NAMALWA (cell line): ENCODE measurements at regions not wholly inside any gene's neighbourhood (a gene's known extent, or its start where the extent isn't known, plus 50 kb on each side); places are given as distances from the start of the nearest gene placed in this dataset.

ENCODE experiments used
- DNase-seq: peaks from one replicate; pipeline ENCODE4 v3.0.0-alpha.2; 2015; ENCODE audit warnings: low spot score

- no peak for DNase-seq
These were observed 157.6 kb upstream of the BLID start for GRCh38 chr11:122273476-122274191.

- no peak for DNase-seq
These were observed 155.7 kb upstream of the BLID start for GRCh38 chr11:122271745-122272144.

- no peak for DNase-seq
These were observed 155.1 kb upstream of the BLID start for GRCh38 chr11:122271137-122271536.

GRCh38 chr11:122270535-122270934, 154.5 kb upstream of the BLID start:
- no peak for DNase-seq

- DNase-seq: no peak
These were observed 153.8 kb upstream of the BLID start for GRCh38 chr11:122269824-122270223.

DNA sequence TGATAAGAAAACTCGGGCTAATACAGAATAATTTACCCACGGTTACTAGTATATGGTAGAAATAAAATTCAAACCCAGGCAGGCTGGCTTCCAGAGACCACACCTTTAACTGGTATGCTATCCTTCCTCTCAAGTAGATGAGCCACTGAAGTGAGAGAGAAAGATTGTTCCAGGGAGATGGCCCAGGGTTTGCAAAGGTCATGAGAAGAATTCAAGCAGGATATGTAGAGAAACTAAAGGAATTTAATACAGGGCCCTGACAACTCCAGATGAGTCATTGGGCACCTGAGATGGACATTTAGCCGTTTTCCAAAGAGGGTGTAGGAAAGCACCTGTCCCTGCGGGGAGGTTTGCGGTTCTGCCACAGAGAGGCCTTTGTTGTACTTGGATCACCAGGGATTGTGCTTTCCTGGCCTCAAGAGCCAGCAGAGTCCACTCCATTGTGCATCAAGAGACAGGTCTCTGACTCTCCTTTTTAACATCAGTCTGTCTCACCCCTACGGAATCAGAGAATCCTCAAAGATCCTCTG, 152.7 kb upstream of the BLID start:
- DNase-seq: no peak

- DNase-seq: no peak
These were observed 151.6 kb upstream of the BLID start for GRCh38 chr11:122267602-122268001.

- no peak for DNase-seq
These were observed 150.0 kb upstream of the BLID start for GRCh38 chr11:122265981-122266380.

DNA sequence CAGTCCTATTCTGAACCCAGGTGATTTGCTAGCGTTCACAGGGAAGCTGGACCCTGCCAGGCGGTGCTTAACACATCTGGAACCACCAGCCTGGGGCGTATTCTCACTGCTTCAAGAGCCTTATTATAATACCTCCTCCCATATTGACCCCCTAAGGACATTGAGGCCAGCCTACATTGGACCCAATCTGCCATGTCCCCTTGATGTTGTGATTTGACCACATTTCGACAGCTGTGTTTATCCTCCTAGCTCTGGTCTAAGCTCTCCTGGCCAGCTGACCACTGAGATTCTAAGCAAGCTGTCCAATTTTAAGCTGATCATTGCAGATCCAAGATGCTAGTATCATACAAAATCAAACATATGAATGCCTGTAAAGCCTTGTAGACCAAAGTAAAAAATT, 148.1 kb upstream of the BLID start:
- DNase-seq: no peak

DNA sequence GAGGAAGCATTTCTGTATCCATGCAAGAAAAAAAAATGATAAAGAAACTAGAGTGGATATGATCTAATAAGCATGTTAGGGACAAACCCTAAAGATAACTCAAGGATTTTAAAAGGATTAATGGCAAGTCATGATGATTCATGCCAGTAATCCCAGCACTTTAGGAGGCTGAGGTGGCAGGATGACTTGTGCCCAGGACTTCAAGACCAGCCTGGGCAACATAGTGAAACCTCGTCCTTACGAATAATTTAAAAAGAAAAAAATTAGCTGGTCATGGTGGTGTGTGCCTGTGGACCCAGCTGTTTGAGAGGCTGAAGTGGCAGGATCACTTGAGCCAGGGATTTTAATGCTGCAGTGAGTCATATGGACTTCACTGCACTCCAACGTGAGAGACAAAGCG, 145.5 kb upstream of the BLID start:
- no peak for DNase-seq

- DNase-seq: no peak
These were observed 143.3 kb upstream of the BLID start for GRCh38 chr11:122259195-122259821.

DNA sequence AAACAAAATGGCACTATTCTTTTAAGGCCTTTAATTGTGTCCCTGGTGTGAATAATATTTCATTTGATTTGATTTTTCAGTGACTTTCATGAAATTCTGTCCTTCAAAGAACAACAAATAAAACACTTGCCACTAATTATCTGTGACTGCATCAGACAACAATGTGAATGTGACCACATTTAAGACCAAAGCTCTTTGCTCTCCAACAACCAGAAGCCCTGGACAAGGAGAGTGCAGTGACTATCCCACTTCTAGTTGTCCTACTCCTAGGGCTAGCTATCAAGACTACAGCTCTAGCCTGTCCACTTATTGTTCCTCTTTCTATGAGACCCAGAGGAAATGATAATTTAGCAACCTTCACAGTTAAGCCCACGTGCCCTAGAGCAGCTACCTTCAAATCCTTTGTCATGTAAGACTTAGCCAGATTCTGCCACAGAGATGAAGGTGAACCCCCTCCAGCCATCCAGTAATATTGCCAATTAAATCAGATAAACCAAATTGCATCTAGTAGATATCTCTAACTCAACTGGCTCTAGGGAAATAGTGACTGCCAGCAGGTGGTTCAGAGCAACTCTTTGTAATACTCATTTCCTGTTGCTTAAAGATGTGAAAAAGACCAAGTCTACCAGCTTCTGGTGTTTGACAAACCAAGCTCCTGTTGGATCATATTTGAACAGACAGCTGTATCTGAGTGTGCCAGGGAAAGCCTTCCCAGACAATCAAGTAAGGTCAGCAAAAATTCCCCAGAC, 142.6 kb upstream of the BLID start:
- DNase-seq: no peak

DNA sequence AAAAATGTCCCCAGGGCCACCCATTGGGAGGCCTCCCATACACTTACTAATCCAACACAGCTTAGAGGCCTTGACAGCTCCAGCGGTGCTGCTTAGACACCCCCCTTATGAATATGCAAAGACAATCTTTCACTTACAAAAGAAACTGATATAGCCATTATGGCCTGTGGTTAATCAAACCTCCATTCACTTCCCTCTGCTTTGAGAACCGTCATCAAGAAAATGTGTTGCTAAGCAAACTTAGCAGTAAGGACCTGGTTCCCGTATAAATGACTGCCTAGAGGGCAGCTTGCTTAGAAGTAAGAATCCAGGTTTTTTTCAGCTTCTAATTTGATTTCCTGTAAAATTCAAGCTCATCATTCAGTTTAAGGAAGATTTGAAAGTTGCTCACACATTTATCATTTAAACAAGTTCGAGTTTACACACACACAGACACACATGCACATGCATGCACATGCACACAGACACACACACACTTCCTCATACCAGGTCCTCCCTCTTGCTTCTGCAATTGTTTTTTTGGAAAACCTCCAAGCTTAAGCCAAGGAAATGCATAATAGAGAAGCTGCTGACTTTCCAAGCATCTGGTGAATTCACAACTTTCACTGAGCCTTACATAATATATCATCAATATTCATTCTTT, 137.7 kb upstream of the BLID start:
- no peak for DNase-seq

DNA sequence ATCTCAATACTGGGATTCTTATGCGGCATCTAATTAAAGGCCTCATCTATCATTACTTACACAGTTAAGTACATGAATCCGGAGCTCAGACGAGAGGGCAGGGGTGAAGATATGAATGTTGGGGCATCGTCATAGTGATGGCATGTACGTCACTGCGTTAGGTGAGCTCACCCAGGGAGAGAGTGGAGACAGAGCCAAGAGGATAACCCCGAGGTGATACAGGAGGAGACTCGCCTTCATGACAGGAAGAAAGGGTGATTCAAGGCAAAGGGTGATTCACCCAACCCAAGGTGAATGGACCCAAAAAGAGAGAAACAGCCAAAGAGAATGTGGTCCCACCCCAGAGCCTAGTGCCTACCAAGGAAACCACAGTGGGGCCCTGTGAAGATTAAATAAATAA, 132.9 kb upstream of the BLID start:
- DNase-seq: no peak

- no peak for DNase-seq
These were observed 132.1 kb upstream of the BLID start for GRCh38 chr11:122248131-122248530.

GRCh38 chr11:122246874-122247273, 130.9 kb upstream of the BLID start:
- DNase-seq: no peak

DNA sequence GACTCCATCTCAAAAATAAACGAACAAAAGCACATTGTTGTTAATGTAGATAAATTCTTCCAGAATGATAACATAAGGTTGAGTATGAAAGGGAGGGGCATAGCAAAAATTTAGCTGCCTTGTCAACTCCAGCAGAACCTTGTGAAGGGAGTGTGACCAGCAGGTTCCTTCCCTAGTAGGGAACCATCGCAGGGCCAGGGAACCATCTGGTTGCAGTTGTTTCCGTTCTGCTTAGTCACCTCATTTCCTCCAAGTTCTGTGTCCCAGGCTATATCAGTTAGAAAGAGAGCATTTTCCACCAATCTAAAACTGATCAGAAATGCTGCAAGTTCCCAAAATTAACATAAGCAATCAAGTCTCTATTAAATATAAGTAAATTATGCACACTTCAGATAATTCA, 126.7 kb upstream of the BLID start:
- DNase-seq: no peak

DNA sequence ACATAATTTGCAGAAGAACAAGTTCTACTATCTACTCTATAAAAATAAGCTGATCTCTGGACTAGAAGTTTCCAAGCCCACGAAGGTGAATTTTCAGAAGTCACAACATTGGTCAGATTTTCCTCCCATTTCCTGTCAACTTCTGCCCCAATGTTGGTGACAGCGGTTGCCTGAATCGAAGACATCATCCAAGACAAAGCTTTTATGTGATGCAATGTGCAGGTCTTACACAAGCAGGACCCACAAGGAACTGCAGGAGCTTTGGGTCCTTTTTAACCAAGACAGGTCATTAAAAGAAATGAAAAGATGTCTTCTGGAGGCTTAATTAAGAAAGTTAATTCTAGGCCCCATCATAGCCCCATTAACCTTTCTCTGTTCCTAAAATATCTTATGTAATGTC, 125.6 kb upstream of the BLID start:
- DNase-seq: no peak

DNA sequence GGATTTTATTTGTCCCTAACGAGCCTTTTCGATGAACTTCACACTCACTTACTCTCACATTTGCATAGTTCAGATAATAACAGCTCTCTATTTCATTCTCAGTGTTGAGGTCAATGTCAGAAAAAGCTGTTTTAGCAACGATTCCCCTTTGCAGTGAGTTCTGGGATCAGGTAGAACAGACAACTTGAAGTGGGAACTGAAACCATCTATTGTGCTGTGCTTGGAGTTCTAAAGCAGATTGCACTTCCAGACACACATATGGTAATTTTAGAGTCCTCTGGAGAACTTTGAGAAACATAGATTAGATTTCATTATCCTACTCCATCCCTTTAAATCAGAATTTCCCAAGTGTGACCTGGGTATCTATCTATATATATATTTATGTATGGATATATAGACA, 124.6 kb upstream of the BLID start:
- DNase-seq: no peak

DNA sequence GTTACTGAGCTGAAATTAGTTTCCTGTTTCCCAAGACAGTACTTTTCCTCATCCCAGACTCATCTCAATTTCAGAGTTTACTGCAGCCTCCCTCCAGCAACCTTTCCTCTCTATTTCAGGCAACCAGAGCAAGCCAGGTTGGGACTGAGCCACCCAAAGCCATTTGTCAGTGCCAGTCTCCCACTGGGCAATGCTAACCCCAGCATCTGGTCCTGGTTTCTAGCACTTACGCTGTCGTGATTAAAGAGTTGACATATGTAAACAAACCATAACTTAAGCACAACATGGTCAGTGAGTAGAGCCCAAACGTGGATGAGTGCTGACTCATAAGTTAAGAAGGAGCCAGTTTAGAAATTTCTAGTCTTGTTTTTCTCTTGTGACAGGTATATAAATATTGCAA, 119.6 kb upstream of the BLID start:
- DNase-seq: no peak

GRCh38 chr11:122234780-122235179, 118.8 kb upstream of the BLID start:
- no peak for DNase-seq

DNA sequence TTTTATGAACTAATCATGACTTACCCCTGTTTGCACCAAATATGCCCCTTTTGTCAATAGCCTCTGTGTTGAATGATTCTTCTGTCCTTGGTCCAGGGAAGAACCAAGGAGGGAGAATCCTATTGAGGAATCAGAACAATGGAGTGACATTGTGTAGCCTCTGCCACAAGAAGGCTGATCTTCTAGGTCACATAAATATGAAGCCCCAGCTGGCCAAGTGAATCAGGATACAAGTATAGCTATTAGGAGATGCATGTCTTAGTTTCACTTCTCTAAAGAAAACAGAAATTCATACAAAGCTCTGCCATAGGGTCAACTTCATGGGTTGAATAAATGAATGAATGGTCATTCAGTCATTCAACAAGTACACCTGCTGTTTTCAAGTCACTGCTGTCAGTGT, 118.2 kb upstream of the BLID start:
- peak; percentile 3 for DNase-seq

DNA sequence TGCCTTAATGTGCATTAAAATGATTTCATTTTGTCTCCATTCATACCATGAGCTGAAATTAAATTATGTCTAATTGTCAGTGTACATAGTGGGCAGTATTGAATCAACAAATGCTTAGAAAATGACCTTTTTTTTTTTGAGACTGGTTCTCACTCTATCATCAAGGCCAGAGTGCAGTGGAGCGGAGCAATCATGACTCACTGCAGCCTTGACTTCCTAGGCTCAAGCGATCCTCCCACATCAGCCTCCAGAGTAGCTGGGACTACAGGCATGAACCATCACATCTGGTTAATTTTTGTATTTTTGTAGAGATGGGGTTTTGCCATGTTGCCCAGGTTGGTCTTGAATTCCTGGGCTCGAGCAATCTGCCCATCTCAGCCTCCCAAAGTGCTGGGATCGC, 117.0 kb upstream of the BLID start:
- no peak for DNase-seq
